ENCODE measurements at regions not wholly inside any gene's neighbourhood (a gene's known extent, or its start where the extent isn't known, plus 50 kb on each side); places are given as distances from the start of the nearest gene placed in this dataset.

GRCh38 chr3:72258361-72259141, 473.6 kb upstream of the PROK2 start:
- TF ChIP-seq CTCF (IDR thresholded peaks at IDR 0.05) (no peak), SIN3A (IDR thresholded peaks at IDR 0.05; ENCODE audit: borderline replicate concordance, insufficient read depth, low read depth, low read length) (no peak), POLR2AphosphoS5 (IDR thresholded peaks at IDR 0.05; ENCODE audit: low read depth, low read length) (no peak), TCF7L2 (IDR thresholded peaks at IDR 0.05; ENCODE audit: low read depth, low read length) (no peak), REST (IDR thresholded peaks at IDR 0.05; ENCODE audit: insufficient read depth in 1 of 2, low read depth in 2 of 2, low read length in 1 of 2) (no peak)
- DNase-seq (ENCODE audit: low read depth, low spot score): no peak
- Histone ChIP-seq H3K36me3 (ENCODE audit: control insufficient read depth, insufficient read depth, low read length) (no peaks in the 10 kb centered on the region), H3K27ac (ENCODE audit: low read length) (no peak overlapping the region), H3K27me3 (ENCODE audit: control insufficient read depth, insufficient read depth, low read length) (no peaks in the 10 kb centered on the region), H3K4me3 (ENCODE audit: low read depth in 2 of 2, low read length in 2 of 2) (no peak overlapping the region), H3K9me3 (ENCODE audit: control insufficient read depth, insufficient read depth, low read depth, low read length) (no peaks in the 10 kb centered on the region), H3K4me1 (ENCODE audit: control insufficient read depth, insufficient read depth, low read length) (no peaks in the 10 kb centered on the region)
- no TSS peak for BruUV-seq (replicated peaks)
- ChIA-PET POLR2A (no interaction called here), CTCF (no interaction called here)
- intact Hi-C loops (cut with micrococcal nuclease; ENCODE audit: unreplicated experiment) (no loop called here), in situ Hi-C loops (cut with HindIII; ENCODE audit: low pct_unique_long_range_greater_than_20kb, low sequenced_read_pairs) (no loop called here)
- no peak for ATAC-seq

DNA sequence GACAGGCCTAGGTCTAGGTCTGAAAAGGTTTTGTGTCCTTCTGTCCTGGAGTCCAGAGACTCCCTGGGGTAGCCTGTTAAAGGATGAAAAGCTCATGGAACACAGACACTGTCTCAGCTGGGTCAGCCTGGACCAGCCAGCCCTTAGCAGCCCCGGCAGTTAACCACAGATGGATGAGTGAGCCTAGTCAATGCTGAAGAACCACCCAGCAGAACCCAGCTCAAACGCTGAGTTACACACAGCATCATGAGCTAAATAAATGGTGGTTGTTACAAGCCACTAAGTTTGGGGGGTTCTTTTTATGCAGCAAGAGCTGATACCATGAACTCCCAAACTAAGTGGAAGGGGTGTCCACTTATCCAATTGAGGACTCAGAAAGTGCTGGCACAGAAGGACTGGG, 472.8 kb upstream of the PROK2 start:
- no TSS peak for BruUV-seq (replicated peaks)
- TF ChIP-seq SIN3A (IDR thresholded peaks at IDR 0.05; ENCODE audit: borderline replicate concordance, insufficient read depth, low read depth, low read length) (no peak), CTCF (IDR thresholded peaks at IDR 0.05) (no peak), POLR2AphosphoS5 (IDR thresholded peaks at IDR 0.05; ENCODE audit: low read depth, low read length) (no peak), REST (IDR thresholded peaks at IDR 0.05; ENCODE audit: insufficient read depth in 1 of 2, low read depth in 2 of 2, low read length in 1 of 2) (no peak), TCF7L2 (IDR thresholded peaks at IDR 0.05; ENCODE audit: low read depth, low read length) (no peak)
- no peaks in the 10 kb centered on the region for H3K4me1 ChIP-seq (ENCODE audit: control insufficient read depth, insufficient read depth, low read length)
- no peaks in the 10 kb centered on the region for H3K27me3 ChIP-seq (ENCODE audit: control insufficient read depth, insufficient read depth, low read length)
- H3K27ac ChIP-seq (ENCODE audit: low read length): no peak overlapping the region
- no peak overlapping the region for H3K4me3 ChIP-seq (ENCODE audit: low read depth in 2 of 2, low read length in 2 of 2)
- no peak for ATAC-seq
- no peak for DNase-seq (ENCODE audit: low read depth, low spot score)
- H3K9me3 ChIP-seq (ENCODE audit: control insufficient read depth, insufficient read depth, low read depth, low read length): no peaks in the 10 kb centered on the region
- ChIA-PET POLR2A (no interaction called here), CTCF (no interaction called here)
- in situ Hi-C loops (cut with HindIII; ENCODE audit: low pct_unique_long_range_greater_than_20kb, low sequenced_read_pairs) (no loop called here), intact Hi-C loops (cut with micrococcal nuclease; ENCODE audit: unreplicated experiment) (no loop called here)
- no peaks in the 10 kb centered on the region for H3K36me3 ChIP-seq (ENCODE audit: control insufficient read depth, insufficient read depth, low read length)
